ENCODE measurements at regions not wholly inside any gene's neighbourhood (a gene's known extent, or its start where the extent isn't known, plus 50 kb on each side); places are given as distances from the start of the nearest gene placed in this dataset.

DNA sequence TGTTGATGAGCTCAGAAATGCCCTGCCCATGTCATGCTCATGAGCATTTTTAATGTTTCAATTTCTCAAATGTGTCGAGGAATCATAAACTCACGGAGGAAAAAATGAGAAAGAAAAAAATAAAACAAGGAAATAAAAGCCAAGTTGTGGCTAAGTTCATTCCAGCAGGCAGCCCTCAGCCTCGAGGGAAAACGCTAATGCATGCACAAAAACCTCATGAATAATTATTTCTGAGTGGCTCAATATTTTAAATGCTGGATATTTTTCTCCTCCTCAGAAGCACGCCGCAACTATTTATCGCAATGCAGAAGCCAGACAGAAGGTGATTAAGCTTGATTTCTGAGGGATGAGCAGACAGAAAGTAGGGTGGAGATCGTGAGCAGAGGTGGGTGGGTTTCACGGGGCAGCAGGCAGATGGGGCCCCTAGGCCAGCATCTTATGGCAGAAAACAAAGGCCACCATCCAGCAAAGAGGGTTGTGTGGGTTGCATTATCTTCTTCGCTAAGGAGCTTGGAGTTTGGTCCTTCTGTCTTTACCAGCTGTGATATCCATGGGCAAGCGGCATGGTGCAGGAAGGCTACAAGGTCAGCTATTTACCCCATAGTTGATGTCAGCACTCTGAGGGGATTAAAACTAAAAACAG, 151.5 kb upstream of the LRFN2 start:
- TF ChIP-seq, protein P1, sequence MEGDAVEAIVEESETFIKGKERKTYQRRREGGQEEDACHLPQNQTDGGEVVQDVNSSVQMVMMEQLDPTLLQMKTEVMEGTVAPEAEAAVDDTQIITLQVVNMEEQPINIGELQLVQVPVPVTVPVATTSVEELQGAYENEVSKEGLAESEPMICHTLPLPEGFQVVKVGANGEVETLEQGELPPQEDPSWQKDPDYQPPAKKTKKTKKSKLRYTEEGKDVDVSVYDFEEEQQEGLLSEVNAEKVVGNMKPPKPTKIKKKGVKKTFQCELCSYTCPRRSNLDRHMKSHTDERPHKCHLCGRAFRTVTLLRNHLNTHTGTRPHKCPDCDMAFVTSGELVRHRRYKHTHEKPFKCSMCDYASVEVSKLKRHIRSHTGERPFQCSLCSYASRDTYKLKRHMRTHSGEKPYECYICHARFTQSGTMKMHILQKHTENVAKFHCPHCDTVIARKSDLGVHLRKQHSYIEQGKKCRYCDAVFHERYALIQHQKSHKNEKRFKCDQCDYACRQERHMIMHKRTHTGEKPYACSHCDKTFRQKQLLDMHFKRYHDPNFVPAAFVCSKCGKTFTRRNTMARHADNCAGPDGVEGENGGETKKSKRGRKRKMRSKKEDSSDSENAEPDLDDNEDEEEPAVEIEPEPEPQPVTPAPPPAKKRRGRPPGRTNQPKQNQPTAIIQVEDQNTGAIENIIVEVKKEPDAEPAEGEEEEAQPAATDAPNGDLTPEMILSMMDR (IDR thresholded peaks at IDR 0.05) = no peak
- no peak for TF ChIP-seq POLR2A (IDR thresholded peaks at IDR 0.05; ENCODE audit: low read length)
- TF ChIP-seq, protein P2, sequence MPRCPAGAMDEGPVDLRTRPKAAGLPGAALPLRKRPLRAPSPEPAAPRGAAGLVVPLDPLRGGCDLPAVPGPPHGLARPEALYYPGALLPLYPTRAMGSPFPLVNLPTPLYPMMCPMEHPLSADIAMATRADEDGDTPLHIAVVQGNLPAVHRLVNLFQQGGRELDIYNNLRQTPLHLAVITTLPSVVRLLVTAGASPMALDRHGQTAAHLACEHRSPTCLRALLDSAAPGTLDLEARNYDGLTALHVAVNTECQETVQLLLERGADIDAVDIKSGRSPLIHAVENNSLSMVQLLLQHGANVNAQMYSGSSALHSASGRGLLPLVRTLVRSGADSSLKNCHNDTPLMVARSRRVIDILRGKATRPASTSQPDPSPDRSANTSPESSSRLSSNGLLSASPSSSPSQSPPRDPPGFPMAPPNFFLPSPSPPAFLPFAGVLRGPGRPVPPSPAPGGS (IDR thresholded peaks at IDR 0.05) = no peak
